Prostate gland (tissue), 2 donors: ENCODE measurements at regions not wholly inside any gene's neighbourhood (a gene's known extent, or its start where the extent isn't known, plus 50 kb on each side); places are given as distances from the start of the nearest gene placed in this dataset.

Experiments
- CTCF ChIP-seq, 4 experiments: fragments of 200-600 bp in 2 of 4; fragments of 450-650 bp in 2 of 4; sonication (generic) in 2 of 4; IDR thresholded peaks; 1 replicate in 3 of 4; 2 replicates in 1 of 4; pipeline ENCODE4 v1.5.1; 2016 to 2019; ENCODE audit warnings: antibody characterized with exemption in 4 of 4, mild to moderate bottlenecking in 2 of 4, moderate library complexity in 2 of 4
- POLR2A ChIP-seq: fragments of 450-650 bp; IDR thresholded peaks from one replicate; pipeline ENCODE4 v1.6.1; 2016; ENCODE audit warnings: antibody characterized with exemption, mild to moderate bottlenecking

- TF ChIP-seq CTCF (IDR thresholded peaks at IDR 0.05) (no peak), POLR2A (no peak)
These were observed 519.7 kb upstream of the ZFP42 start for GRCh38 chr4:187475901-187476300.
